ENCODE measurements at regions not wholly inside any gene's neighbourhood (a gene's known extent, or its start where the extent isn't known, plus 50 kb on each side); places are given as distances from the start of the nearest gene placed in this dataset.

- no peak for TF ChIP-seq CTCF (IDR thresholded peaks at IDR 0.05)
- no peak for TF ChIP-seq POLR2AphosphoS5 (IDR thresholded peaks at IDR 0.05)
Observed at GRCh38 chr22:48926136-48926535, 901.5 kb downstream of the BRD1 start.
